H1 (cell line): ENCODE measurements at regions not wholly inside any gene's neighbourhood (a gene's known extent, or its start where the extent isn't known, plus 50 kb on each side); places are given as distances from the start of the nearest gene placed in this dataset.

ENCODE experiments used
- CTCF ChIA-PET: fragments of 300-600 bp; sonication (Branson Sonifier 250); formaldehyde crosslinking; loops from one replicate; lab custom pipeline; 2021; ENCODE audit not compliant: partially characterized antibody; lab: Charles Lee
- POLR2A ChIA-PET: fragments of 300-600 bp; sonication (Branson Sonifier 250); formaldehyde crosslinking; loops from one replicate; lab custom pipeline; 2021; ENCODE audit warnings: inconsistent platforms; ENCODE audit not compliant: partially characterized antibody; lab: Charles Lee
- DNase-seq, 2 experiments: peaks; one replicate each; pipeline versions ENCODE4 v3.0.0 to v3.0.0-alpha.2; 2010 to 2022; ENCODE audit warnings: low spot score in 2 of 2, low read depth in 1 of 2, mixed read lengths in 1 of 2
- FAIRE-seq: peaks from 2 replicates; lab custom pipeline; 2011; peaks lifted over from hg19 to GRCh38; lab: Jason Lieb, UNC
- H2AFZ ChIP-seq: 2 replicates; pipeline ENCODE4 v1.8.1; 2012; ENCODE audit warnings: low read length, inconsistent platforms
- H2AK5ac ChIP-seq: 2 replicates; pipeline ENCODE4 v1.6.1; 2013; ENCODE audit warnings: low read depth, low read length
- H2BK120ac ChIP-seq: replicated peaks from 2 replicates; pipeline ENCODE3; 2013; ENCODE audit warnings: low read depth, low read length, inconsistent platforms
- H2BK12ac ChIP-seq: 2 replicates; pipeline ENCODE4 v1.6.1; 2013; ENCODE audit warnings: low read depth, low read length
- H2BK15ac ChIP-seq: 2 replicates; pipeline ENCODE4 v1.6.1; 2013; ENCODE audit warnings: low read length
- H2BK20ac ChIP-seq: 2 replicates; pipeline ENCODE4 v1.6.1; 2013; ENCODE audit warnings: low read length
- H2BK5ac ChIP-seq: 2 replicates; pipeline ENCODE4 v1.6.1; 2013; ENCODE audit warnings: low read depth, low read length
- H3K14ac ChIP-seq: 2 replicates; pipeline ENCODE4 v1.6.1; 2013; ENCODE audit warnings: inconsistent platforms; ENCODE audit not compliant: insufficient read length
- H3K18ac ChIP-seq: 2 replicates; pipeline ENCODE4 v1.6.1; 2013; ENCODE audit warnings: low read length; ENCODE audit errors: extremely low read depth
- H3K23ac ChIP-seq: 2 replicates; pipeline ENCODE4 v1.6.1; 2013; ENCODE audit warnings: inconsistent platforms; ENCODE audit not compliant: insufficient read length
- H3K23me2 ChIP-seq: 2 replicates; pipeline ENCODE4 v1.6.1; 2013; ENCODE audit warnings: low read depth, low read length
- H3K27ac ChIP-seq: 2 replicates; pipeline ENCODE4 v1.6.1; 2011; ENCODE audit warnings: low read depth, low read length, inconsistent platforms
- H3K27me3 ChIP-seq, 4 experiments: replicated peaks in 1 of 4; 1 replicate in 1 of 4; 2 replicates in 3 of 4; pipeline versions ENCODE4 v1.6.1 to v1.8.1; 2011 to 2013; ENCODE audit warnings: low read length in 3 of 4, mild to moderate bottlenecking in 3 of 4, inconsistent platforms in 2 of 4, mixed read lengths in 2 of 4, moderate library complexity in 1 of 4; ENCODE audit not compliant: control insufficient read depth in 3 of 4, insufficient read depth in 3 of 4; ENCODE audit errors: extremely low read depth in 1 of 4
- H3K36me3 ChIP-seq, 4 experiments: 2 replicates each; pipeline versions ENCODE4 v1.6.1 to v1.8.1; 2011 to 2013; ENCODE audit warnings: mild to moderate bottlenecking in 4 of 4, low read length in 3 of 4, moderate library complexity in 2 of 4, control low read depth in 1 of 4, inconsistent platforms in 1 of 4; ENCODE audit not compliant: insufficient read depth in 4 of 4, control insufficient read depth in 2 of 4
- H3K4ac ChIP-seq: replicated peaks from 2 replicates; pipeline ENCODE3; 2013; ENCODE audit warnings: low read length, low read depth, mixed read lengths, inconsistent platforms; ENCODE audit not compliant: insufficient read length
- H3K4me1 ChIP-seq, 4 experiments: replicated peaks in 1 of 4; 1 replicate in 1 of 4; 2 replicates in 3 of 4; pipeline versions ENCODE4 v1.6.1 to v1.8.1; 2011 to 2013; ENCODE audit warnings: low read length in 3 of 4, inconsistent platforms in 2 of 4, mixed read lengths in 1 of 4; ENCODE audit not compliant: insufficient read depth in 4 of 4, control insufficient read depth in 3 of 4
- H3K4me2 ChIP-seq, 2 experiments: 2 replicates each; pipeline versions ENCODE4 v1.6.1 to v1.8.1; 2011 to 2013; ENCODE audit warnings: low read depth in 2 of 2, low read length in 2 of 2, control low read depth in 1 of 2, inconsistent platforms in 1 of 2, mild to moderate bottlenecking in 1 of 2; ENCODE audit not compliant: insufficient read depth in 1 of 2
- H3K4me3 ChIP-seq, 4 experiments: fragments of 200-600, 300-600 bp in 1 of 4; sonication (generic), shearing (Covaris generic), sonication (Bioruptor Twin) in 1 of 4; 2 replicates each; pipeline versions ENCODE4 v1.5.1 to v1.8.1; 2011 to 2016; ENCODE audit warnings: low read length in 4 of 4, low read depth in 3 of 4, control low read depth in 2 of 4, inconsistent platforms in 2 of 4, mild to moderate bottlenecking in 2 of 4, mixed read lengths in 1 of 4, moderate library complexity in 1 of 4; ENCODE audit not compliant: insufficient read depth in 2 of 4; ENCODE audit errors: extremely low read depth in 1 of 4
- H3K56ac ChIP-seq: replicated peaks from 2 replicates; pipeline ENCODE3; 2013; ENCODE audit warnings: low read depth, mild to moderate bottlenecking, mixed read lengths, low read length, inconsistent platforms; ENCODE audit not compliant: insufficient read length
- H3K79me1 ChIP-seq: 2 replicates; pipeline ENCODE4 v1.6.1; 2013; ENCODE audit warnings: low read depth, low read length, control low read depth
- H3K79me2 ChIP-seq, 2 experiments: 2 replicates each; pipeline versions ENCODE4 v1.6.1 to v1.8.1; 2012 to 2013; ENCODE audit warnings: low read length in 2 of 2, mild to moderate bottlenecking in 2 of 2, inconsistent platforms in 1 of 2; ENCODE audit not compliant: insufficient read depth in 2 of 2, control insufficient read depth in 1 of 2
- H3K9ac ChIP-seq, 4 experiments: replicated peaks in 1 of 4; 1 replicate in 1 of 4; 2 replicates in 3 of 4; pipeline versions ENCODE4 v1.6.1 to v1.8.1; 2011 to 2013; ENCODE audit warnings: low read depth in 3 of 4, low read length in 3 of 4, control low read depth in 2 of 4, mild to moderate bottlenecking in 2 of 4, moderate library complexity in 2 of 4, inconsistent platforms in 1 of 4; ENCODE audit errors: extremely low read depth in 1 of 4
- H3K9me3 ChIP-seq, 2 experiments: 2 replicates each; pipeline versions ENCODE4 v1.6.1 to v1.8.1; 2012 to 2013; ENCODE audit warnings: mild to moderate bottlenecking in 2 of 2, moderate library complexity in 2 of 2, control low read depth in 1 of 2, inconsistent platforms in 1 of 2, low read depth in 1 of 2, low read length in 1 of 2, mixed read lengths in 1 of 2; ENCODE audit not compliant: insufficient read depth in 2 of 2
- H4K20me1 ChIP-seq, 2 experiments: replicated peaks in 1 of 2; 2 replicates each; pipeline versions ENCODE3 to v1.8.1; 2011 to 2013; ENCODE audit warnings: inconsistent platforms in 2 of 2, low read length in 2 of 2, mild to moderate bottlenecking in 1 of 2; ENCODE audit not compliant: insufficient read depth in 2 of 2, control insufficient read depth in 1 of 2
- H4K5ac ChIP-seq: 2 replicates; pipeline ENCODE4 v1.6.1; 2013; ENCODE audit warnings: low read length, low read depth, mixed read lengths, inconsistent platforms; ENCODE audit not compliant: insufficient read length
- H4K8ac ChIP-seq: 2 replicates; pipeline ENCODE4 v1.8.0; 2013; ENCODE audit warnings: mild to moderate bottlenecking, moderate library complexity, low read length, inconsistent platforms; ENCODE audit not compliant: insufficient read depth; ENCODE audit errors: extremely low read depth
- H4K91ac ChIP-seq: replicated peaks from 2 replicates; pipeline ENCODE3; 2013; ENCODE audit warnings: low read length, mixed read lengths, inconsistent platforms; ENCODE audit not compliant: insufficient read length
- BACH1 ChIP-seq: IDR thresholded peaks from 2 replicates; pipeline ENCODE4 v1.6.1; 2012; ENCODE audit warnings: low read length, improper control_type of control experiment
- BRCA1 ChIP-seq: IDR thresholded peaks from 2 replicates; pipeline ENCODE4 v1.6.1; 2012; ENCODE audit warnings: low read depth, low read length, improper control_type of control experiment
- CHD2 ChIP-seq: IDR thresholded peaks from 2 replicates; pipeline ENCODE4 v1.6.1; 2012; ENCODE audit warnings: low read length, improper control_type of control experiment
- CREB1 ChIP-seq: IDR thresholded peaks from 2 replicates; pipeline ENCODE4 v1.6.1; 2012; ENCODE audit warnings: inconsistent platforms
- GABPA ChIP-seq: IDR thresholded peaks from 2 replicates; pipeline ENCODE4 v1.6.1; 2011; ENCODE audit warnings: mild to moderate bottlenecking, low read length, moderate library complexity, borderline replicate concordance; ENCODE audit not compliant: insufficient read depth
- NANOG ChIP-seq: IDR thresholded peaks from 2 replicates; pipeline ENCODE4 v1.6.1; 2011; ENCODE audit warnings: low read length, low read depth, mild to moderate bottlenecking, inconsistent platforms; ENCODE audit not compliant: insufficient read depth, poor library complexity, severe bottlenecking
- TAF1 ChIP-seq: IDR thresholded peaks from 2 replicates; pipeline ENCODE4 v1.6.1; 2011; ENCODE audit warnings: mild to moderate bottlenecking, low read depth, low read length
- TBP ChIP-seq: IDR thresholded peaks from 2 replicates; pipeline ENCODE4 v1.6.1; 2011; ENCODE audit warnings: low read depth, low read length, improper control_type of control experiment
- TEAD4 ChIP-seq: IDR thresholded peaks from 2 replicates; pipeline ENCODE4 v1.6.1; 2012; ENCODE audit warnings: low read depth, low read length, inconsistent platforms, mixed read lengths

DNA sequence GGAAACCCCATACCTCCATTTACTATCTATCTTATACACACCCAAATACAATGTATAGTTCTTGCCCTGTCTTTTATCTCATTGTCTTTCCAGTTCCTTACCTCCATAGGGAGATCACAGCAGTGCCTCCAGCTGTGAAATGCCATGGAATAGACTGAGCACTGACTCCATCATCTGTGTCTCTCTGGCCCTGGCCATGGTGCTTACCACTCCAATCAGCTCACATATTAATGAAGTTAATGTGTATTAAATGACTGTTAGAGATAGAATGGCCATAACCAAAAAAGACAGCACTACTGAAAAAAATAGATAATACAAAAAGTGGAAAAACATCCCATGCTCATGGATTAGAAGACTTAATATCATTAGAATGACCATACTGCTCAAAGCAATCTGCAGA, 240.4 kb upstream of the SOX21 start:
- no peak overlapping the region for H2AK5ac ChIP-seq
- ChIA-PET POLR2A (no interaction called here), CTCF (interaction anchor here (0.6 to 1.7 kb wide), 3 partner anchors 14 to 343 kb away, joined by 3 to 5 read pairs (median 4); no protein-coding TSS in a partner anchor)
- no peaks in the 10 kb centered on the region for H3K79me2 ChIP-seq
- H3K4me1 ChIP-seq: peaks cover 0 to 10% (median 2%) of the 10 kb centered on the region in 4 experiments; a peak in 4 of 7 replicates
- no peaks in the 10 kb centered on the region for H3K23me2 ChIP-seq
- H3K79me1 ChIP-seq: no peaks in the 10 kb centered on the region
- H3K4me3 ChIP-seq: no peak overlapping the region
- H3K27ac ChIP-seq: no peak overlapping the region
- FAIRE-seq: no peak
- no peaks in the 10 kb centered on the region for H3K27me3 ChIP-seq
- H4K20me1 ChIP-seq: no peaks in the 10 kb centered on the region
- H3K23ac ChIP-seq: no peak overlapping the region
- no peak overlapping the region for H3K4ac ChIP-seq
- TF ChIP-seq GABPA (no peak), TEAD4 (no peak), CREB1 (no peak), BRCA1 (no peak), CHD2 (no peak), TAF1 (no peak), TBP (no peak), NANOG (no peak), BACH1 (no peak)
- no peak overlapping the region for H2BK12ac ChIP-seq
- DNase-seq: no peak
- no peak overlapping the region for H2AFZ ChIP-seq
- H3K14ac ChIP-seq: no peak overlapping the region
- no peak overlapping the region for H3K4me2 ChIP-seq
- H2BK15ac ChIP-seq: no peak overlapping the region
- H3K18ac ChIP-seq: no peak overlapping the region
- H2BK20ac ChIP-seq: no peak overlapping the region
- no peaks in the 10 kb centered on the region for H3K36me3 ChIP-seq
- no peaks in the 10 kb centered on the region for H3K9me3 ChIP-seq
- H4K91ac ChIP-seq: no peak overlapping the region
- H2BK120ac ChIP-seq: no peak overlapping the region
- H4K5ac ChIP-seq: no peak overlapping the region
- no peak overlapping the region for H2BK5ac ChIP-seq
- H3K56ac ChIP-seq: no peak overlapping the region
- no peak overlapping the region for H3K9ac ChIP-seq
- H4K8ac ChIP-seq: no peak overlapping the region
